ENCODE measurements at regions not wholly inside any gene's neighbourhood (a gene's known extent, or its start where the extent isn't known, plus 50 kb on each side); places are given as distances from the start of the nearest gene placed in this dataset.

GRCh38 chr7:66864294-66864693, 56.7 kb upstream of the TMEM248 start:
- no TSS peak for BruUV-seq (replicated peaks)

More at GRCh38 chr7:66864294-66864693, 56.7 kb upstream of the TMEM248 start:
- dilution Hi-C loops (cut with MboI; ENCODE audit: extremely low pct_ligation_motif_present, low sequenced_read_pairs) (no loop called here), intact Hi-C loops (cut with micrococcal nuclease) (no loop called here)
- Histone ChIP-seq H3K36me3 (ENCODE audit: control insufficient read depth in 2 of 2, extremely low read depth in 1 of 2, insufficient read depth in 2 of 2, low read length in 2 of 2) (no peaks in the 10 kb centered on the region), H3K4me3 (replicated peaks in 1 of 3; ENCODE audit: insufficient read depth in 1 of 3, low read depth in 1 of 3, low read length in 3 of 3) (no peak overlapping the region), H3K27ac (ENCODE audit: insufficient read depth, low read depth, low read length) (no peak overlapping the region), H3K9me1 (replicated peaks; ENCODE audit: control insufficient read depth, extremely low read depth, insufficient read depth, low read length) (no peaks in the 10 kb centered on the region), H3K9ac (replicated peaks; ENCODE audit: extremely low read depth, insufficient read depth, low read length) (no peak overlapping the region), H3K4me1 (ENCODE audit: control insufficient read depth, extremely low read depth, insufficient read depth, low read length) (no peaks in the 10 kb centered on the region), H3K9me3 (replicated peaks; ENCODE audit: control insufficient read depth, insufficient read depth, low read length) (no peaks in the 10 kb centered on the region), H4K20me1 (replicated peaks; ENCODE audit: control insufficient read depth, extremely low read depth, insufficient read depth, low read length) (no peaks in the 10 kb centered on the region), H3K4me2 (ENCODE audit: insufficient read depth, low read length) (no peak overlapping the region), H2AFZ (ENCODE audit: low read depth, low read length) (no peak overlapping the region), H3K27me3 (ENCODE audit: control insufficient read depth in 2 of 2, insufficient read depth in 2 of 2, low read length in 2 of 2) (no peaks in the 10 kb centered on the region), H3K79me2 (ENCODE audit: control insufficient read depth, insufficient read depth, low read length) (no peaks in the 10 kb centered on the region)
- TF ChIP-seq, protein P1, sequence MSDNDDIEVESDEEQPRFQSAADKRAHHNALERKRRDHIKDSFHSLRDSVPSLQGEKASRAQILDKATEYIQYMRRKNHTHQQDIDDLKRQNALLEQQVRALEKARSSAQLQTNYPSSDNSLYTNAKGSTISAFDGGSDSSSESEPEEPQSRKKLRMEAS (IDR thresholded peaks at IDR 0.05; ENCODE audit: insufficient read depth, insufficient read length) = no peak
- TF ChIP-seq MYC (IDR thresholded peaks at IDR 0.05; ENCODE audit: low read depth, low read length) = no peak
- TF ChIP-seq, protein P2, sequence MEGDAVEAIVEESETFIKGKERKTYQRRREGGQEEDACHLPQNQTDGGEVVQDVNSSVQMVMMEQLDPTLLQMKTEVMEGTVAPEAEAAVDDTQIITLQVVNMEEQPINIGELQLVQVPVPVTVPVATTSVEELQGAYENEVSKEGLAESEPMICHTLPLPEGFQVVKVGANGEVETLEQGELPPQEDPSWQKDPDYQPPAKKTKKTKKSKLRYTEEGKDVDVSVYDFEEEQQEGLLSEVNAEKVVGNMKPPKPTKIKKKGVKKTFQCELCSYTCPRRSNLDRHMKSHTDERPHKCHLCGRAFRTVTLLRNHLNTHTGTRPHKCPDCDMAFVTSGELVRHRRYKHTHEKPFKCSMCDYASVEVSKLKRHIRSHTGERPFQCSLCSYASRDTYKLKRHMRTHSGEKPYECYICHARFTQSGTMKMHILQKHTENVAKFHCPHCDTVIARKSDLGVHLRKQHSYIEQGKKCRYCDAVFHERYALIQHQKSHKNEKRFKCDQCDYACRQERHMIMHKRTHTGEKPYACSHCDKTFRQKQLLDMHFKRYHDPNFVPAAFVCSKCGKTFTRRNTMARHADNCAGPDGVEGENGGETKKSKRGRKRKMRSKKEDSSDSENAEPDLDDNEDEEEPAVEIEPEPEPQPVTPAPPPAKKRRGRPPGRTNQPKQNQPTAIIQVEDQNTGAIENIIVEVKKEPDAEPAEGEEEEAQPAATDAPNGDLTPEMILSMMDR (IDR thresholded peaks at IDR 0.05; ENCODE audit: extremely low read depth in 1 of 2, insufficient read depth in 1 of 2, low read depth in 1 of 2, low read length in 2 of 2) = no peak
- TF ChIP-seq POLR2A (IDR thresholded peaks at IDR 0.05; ENCODE audit: low read depth, low read length) = no peak
- TF ChIP-seq EZH2 (IDR thresholded peaks at IDR 0.05; ENCODE audit: borderline replicate concordance, low read depth, low read length, severe bottlenecking) = no peak
- no peak for TF ChIP-seq POLR2AphosphoS5 (IDR thresholded peaks at IDR 0.05; ENCODE audit: insufficient read depth, low read depth, low read length)
- TF ChIP-seq JUN (IDR thresholded peaks at IDR 0.05; ENCODE audit: borderline replicate concordance, insufficient read depth, insufficient read length, low read depth) = no peak
- no peak for TF ChIP-seq GATA2 (IDR thresholded peaks at IDR 0.05; ENCODE audit: insufficient read depth, insufficient read length, low read depth, low read length)
- TF ChIP-seq FOS (IDR thresholded peaks at IDR 0.05; ENCODE audit: borderline replicate concordance, insufficient read depth, low read length) = no peak
- no peak for FAIRE-seq
- ChIA-PET POLR2A (no interaction called here), CTCF (interaction anchor here (1.7 kb wide), 1 partner anchor 9 kb away, joined by 3 read pairs; no protein-coding TSS in a partner anchor)
- no peak for DNase-seq (ENCODE audit: low read depth, low spot score)

Measured in endothelial cell of umbilical vein (primary cell).